Adrenal gland (tissue), 5 donors: ENCODE measurements at regions not wholly inside any gene's neighbourhood (a gene's known extent, or its start where the extent isn't known, plus 50 kb on each side); places are given as distances from the start of the nearest gene placed in this dataset.

Experiments
- POLR2A ChIP-seq, 2 donors: fragments of 450-650 bp; IDR thresholded peaks; one replicate each; pipeline ENCODE4 v1.6.1; 2017; ENCODE audit warnings: antibody characterized with exemption in 2 of 2, mild to moderate bottlenecking in 2 of 2, moderate library complexity in 1 of 2
- TF ChIP-seq, protein P1 (sequence below), 6 experiments: fragments of 450-650 bp in 4 of 6; fragments of 200-600 bp in 2 of 6; sonication (generic) in 1 of 6; IDR thresholded peaks; 1 replicate in 5 of 6; 2 replicates in 1 of 6; pipeline versions ENCODE4 v1.5.1 to v1.8.0; 2016 to 2021; ENCODE audit warnings: antibody characterized with exemption in 6 of 6, mild to moderate bottlenecking in 2 of 6, moderate library complexity in 1 of 6
- donor health status: DM: no; HTN: no; CAD: no.

DNA sequence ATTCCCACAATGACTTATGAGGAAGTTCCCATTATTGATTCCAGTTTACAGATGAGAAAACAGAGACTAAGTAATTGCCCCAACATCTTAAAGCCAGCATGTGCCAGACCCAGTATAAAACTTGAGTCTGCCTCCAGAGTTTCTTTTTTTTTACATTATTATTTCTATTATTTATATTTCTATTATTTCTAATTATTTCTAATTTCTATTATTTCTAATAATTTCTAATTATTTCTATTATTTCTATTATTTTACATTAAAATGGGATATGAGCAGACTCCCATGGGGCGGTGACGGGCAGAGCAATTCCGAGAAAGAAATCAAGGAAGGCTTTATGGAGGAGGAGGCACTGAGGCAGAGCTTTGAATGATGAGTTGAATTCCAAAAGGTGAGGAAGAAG is 54.4 kb upstream of the BDKRB2 start:
- TF ChIP-seq, protein P1, sequence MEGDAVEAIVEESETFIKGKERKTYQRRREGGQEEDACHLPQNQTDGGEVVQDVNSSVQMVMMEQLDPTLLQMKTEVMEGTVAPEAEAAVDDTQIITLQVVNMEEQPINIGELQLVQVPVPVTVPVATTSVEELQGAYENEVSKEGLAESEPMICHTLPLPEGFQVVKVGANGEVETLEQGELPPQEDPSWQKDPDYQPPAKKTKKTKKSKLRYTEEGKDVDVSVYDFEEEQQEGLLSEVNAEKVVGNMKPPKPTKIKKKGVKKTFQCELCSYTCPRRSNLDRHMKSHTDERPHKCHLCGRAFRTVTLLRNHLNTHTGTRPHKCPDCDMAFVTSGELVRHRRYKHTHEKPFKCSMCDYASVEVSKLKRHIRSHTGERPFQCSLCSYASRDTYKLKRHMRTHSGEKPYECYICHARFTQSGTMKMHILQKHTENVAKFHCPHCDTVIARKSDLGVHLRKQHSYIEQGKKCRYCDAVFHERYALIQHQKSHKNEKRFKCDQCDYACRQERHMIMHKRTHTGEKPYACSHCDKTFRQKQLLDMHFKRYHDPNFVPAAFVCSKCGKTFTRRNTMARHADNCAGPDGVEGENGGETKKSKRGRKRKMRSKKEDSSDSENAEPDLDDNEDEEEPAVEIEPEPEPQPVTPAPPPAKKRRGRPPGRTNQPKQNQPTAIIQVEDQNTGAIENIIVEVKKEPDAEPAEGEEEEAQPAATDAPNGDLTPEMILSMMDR (IDR thresholded peaks at IDR 0.05) = no peak
- no peak for TF ChIP-seq POLR2A (IDR thresholded peaks at IDR 0.05)
